GM19025 (cell line): ENCODE measurements at regions not wholly inside any gene's neighbourhood (a gene's known extent, or its start where the extent isn't known, plus 50 kb on each side); places are given as distances from the start of the nearest gene placed in this dataset.

Source experiments
- ATAC-seq: cut with Tn5 transposase; IDR thresholded peaks from one replicate; pipeline ENCODE4 v1.9.1; 2021; ENCODE audit warnings: mild to moderate bottlenecking, low read depth, moderate library complexity; ENCODE audit not compliant: unreplicated experiment

- ATAC-seq: no peak
These were observed 294.3 kb upstream of the MGAT4C start for GRCh38 chr12:86550218-86551145.

GRCh38 chr12:86543716-86544115 lies 287.5 kb upstream of the MGAT4C start:
- no peak for ATAC-seq

- ATAC-seq: no peak
These were observed 274.9 kb upstream of the MGAT4C start for GRCh38 chr12:86530996-86531655.

GRCh38 chr12:86526060-86526595 lies 269.9 kb upstream of the MGAT4C start:
- no peak for ATAC-seq

GRCh38 chr12:86523844-86524243 lies 267.7 kb upstream of the MGAT4C start:
- ATAC-seq: no peak

- no peak for ATAC-seq
These were observed 265.7 kb upstream of the MGAT4C start for GRCh38 chr12:86521870-86522269.

GRCh38 chr12:86513226-86513625 lies 257.0 kb upstream of the MGAT4C start:
- no peak for ATAC-seq

GRCh38 chr12:86496595-86496994 lies 240.4 kb upstream of the MGAT4C start:
- ATAC-seq: no peak

GRCh38 chr12:86484473-86484872 lies 228.3 kb upstream of the MGAT4C start:
- ATAC-seq: no peak

- ATAC-seq: no peak
These were observed 217.0 kb upstream of the MGAT4C start for GRCh38 chr12:86473231-86473630.

- ATAC-seq: no peak
These were observed 200.6 kb upstream of the MGAT4C start for GRCh38 chr12:86456776-86457175.

- ATAC-seq: no peak
These were observed 200.1 kb upstream of the MGAT4C start for GRCh38 chr12:86456241-86456640.

GRCh38 chr12:86445356-86445755 lies 189.2 kb upstream of the MGAT4C start:
- ATAC-seq: no peak

GRCh38 chr12:86435053-86435452 lies 178.9 kb upstream of the MGAT4C start:
- ATAC-seq: no peak

GRCh38 chr12:86429824-86430223 lies 173.6 kb upstream of the MGAT4C start:
- ATAC-seq: no peak

GRCh38 chr12:86421333-86421732 lies 165.1 kb upstream of the MGAT4C start:
- ATAC-seq: no peak

GRCh38 chr12:86414201-86414600 lies 158.0 kb upstream of the MGAT4C start:
- no peak for ATAC-seq

- ATAC-seq: no peak
These were observed 155.5 kb upstream of the MGAT4C start for GRCh38 chr12:86411710-86412109.

- no peak for ATAC-seq
These were observed 151.5 kb upstream of the MGAT4C start for GRCh38 chr12:86407620-86408208.

- no peak for ATAC-seq
These were observed 133.8 kb upstream of the MGAT4C start for GRCh38 chr12:86389949-86390348.

GRCh38 chr12:86387591-86388145 lies 131.5 kb upstream of the MGAT4C start:
- no peak for ATAC-seq
